Activated CD4-positive, alpha-beta memory T cell treated with anti-CD3 and anti-CD28 coated beads, Interleukin-2, amount 10 ng/mL, durations not matched to agents 7 days and 5 days (primary cell): ENCODE measurements at regions not wholly inside any gene's neighbourhood (a gene's known extent, or its start where the extent isn't known, plus 50 kb on each side); places are given as distances from the start of the nearest gene placed in this dataset.

Source experiments
- CTCF ChIA-PET: fragments of 350-600 bp; sonication (Branson Sonifier 250); formaldehyde crosslinking; loops from one replicate; lab custom pipeline; 2021; ENCODE audit warnings: antibody characterized with exemption, inconsistent platforms; lab: Charles Lee
- POLR2A ChIA-PET: fragments of 350-600 bp; sonication (Branson Sonifier 250); formaldehyde crosslinking; loops from one replicate; lab custom pipeline; 2021; ENCODE audit warnings: antibody characterized with exemption; lab: Charles Lee
- DNase-seq: peaks from one replicate; pipeline ENCODE4 v3.0.0-alpha.2; 2020
- H3K27ac Mint-ChIP-seq: one replicate; pipeline ENCODE4 v1.8.0; 2021; ENCODE audit warnings: mild to moderate bottlenecking, mixed read lengths
- H3K27me3 Mint-ChIP-seq: one replicate; pipeline ENCODE4 v1.8.0; 2021; ENCODE audit warnings: mixed read lengths
- H3K36me3 Mint-ChIP-seq: one replicate; pipeline ENCODE4 v1.8.0; 2021; ENCODE audit warnings: low read depth, mixed read lengths
- H3K4me1 Mint-ChIP-seq: one replicate; pipeline ENCODE4 v1.8.0; 2021; ENCODE audit warnings: mixed read lengths
- H3K4me3 Mint-ChIP-seq: one replicate; pipeline ENCODE4 v1.8.0; 2021; ENCODE audit warnings: mild to moderate bottlenecking, mixed read lengths
- H3K9me3 Mint-ChIP-seq: one replicate; pipeline ENCODE4 v1.8.0; 2021; ENCODE audit warnings: mixed read lengths

GRCh38 chr5:30932273-30933017 lies 261.0 kb upstream of the CDH6 start:
- H3K9me3 Mint-ChIP-seq: peaks cover 5% of the 10 kb centered on the region
- no peak overlapping the region for H3K4me3 Mint-ChIP-seq
- H3K4me1 Mint-ChIP-seq: no peaks in the 10 kb centered on the region

GRCh38 chr5:30930736-30931135 lies 262.8 kb upstream of the CDH6 start:
- H3K4me3 Mint-ChIP-seq: no peak overlapping the region

More at GRCh38 chr5:30932273-30933017, 261.0 kb upstream of the CDH6 start:
- CTCF ChIA-PET: no interaction called here
- H3K27ac Mint-ChIP-seq: no peak overlapping the region
- H3K36me3 Mint-ChIP-seq: no peaks in the 10 kb centered on the region
- POLR2A ChIA-PET: no interaction called here
- H3K27me3 Mint-ChIP-seq: no peaks in the 10 kb centered on the region
- DNase-seq: no peak

GRCh38 chr5:30928956-30929355 lies 264.5 kb upstream of the CDH6 start:
- Mint-ChIP-seq H3K36me3 (no peaks in the 10 kb centered on the region), H3K27ac (no peak overlapping the region), H3K9me3 (peaks cover 3% of the 10 kb centered on the region), H3K4me1 (no peaks in the 10 kb centered on the region), H3K27me3 (no peaks in the 10 kb centered on the region), H3K4me3 (no peak overlapping the region)
- DNase-seq: no peak
- POLR2A ChIA-PET: no interaction called here
- CTCF ChIA-PET: no interaction called here

More at GRCh38 chr5:30930736-30931135, 262.8 kb upstream of the CDH6 start:
- Mint-ChIP-seq H3K36me3 (no peaks in the 10 kb centered on the region), H3K4me1 (no peaks in the 10 kb centered on the region), H3K9me3 (peaks cover 2% of the 10 kb centered on the region), H3K27ac (no peak overlapping the region), H3K27me3 (no peaks in the 10 kb centered on the region)
- ChIA-PET POLR2A (no interaction called here), CTCF (no interaction called here)
- no peak for DNase-seq

GRCh38 chr5:30926218-30926617 lies 267.3 kb upstream of the CDH6 start:
- no peak for DNase-seq
- Mint-ChIP-seq H3K27ac (no peak overlapping the region), H3K27me3 (no peaks in the 10 kb centered on the region), H3K4me1 (no peaks in the 10 kb centered on the region), H3K36me3 (no peaks in the 10 kb centered on the region), H3K9me3 (peaks cover 5% of the 10 kb centered on the region), H3K4me3 (no peak overlapping the region)
- CTCF ChIA-PET: no interaction called here
- POLR2A ChIA-PET: no interaction called here

- no peak for DNase-seq
- no peak overlapping the region for H3K27ac Mint-ChIP-seq
- POLR2A ChIA-PET: no interaction called here
- H3K4me3 Mint-ChIP-seq: no peak overlapping the region
- no peaks in the 10 kb centered on the region for H3K36me3 Mint-ChIP-seq
- no peaks in the 10 kb centered on the region for H3K27me3 Mint-ChIP-seq
- no peaks in the 10 kb centered on the region for H3K4me1 Mint-ChIP-seq
- peaks cover 2% of the 10 kb centered on the region for H3K9me3 Mint-ChIP-seq
- CTCF ChIA-PET: no interaction called here
Measured at GRCh38 chr5:30921388-30921787, 272.1 kb upstream of the CDH6 start.

- no peak for DNase-seq
- H3K4me3 Mint-ChIP-seq: no peak overlapping the region
- no peaks in the 10 kb centered on the region for H3K9me3 Mint-ChIP-seq
- no peak overlapping the region for H3K27ac Mint-ChIP-seq
- no peaks in the 10 kb centered on the region for H3K36me3 Mint-ChIP-seq
- H3K4me1 Mint-ChIP-seq: no peaks in the 10 kb centered on the region
- H3K27me3 Mint-ChIP-seq: no peaks in the 10 kb centered on the region
- ChIA-PET POLR2A (no interaction called here), CTCF (no interaction called here)
Measured at GRCh38 chr5:30918171-30918570, 275.3 kb upstream of the CDH6 start.

GRCh38 chr5:30908356-30908755 lies 285.1 kb upstream of the CDH6 start:
- Mint-ChIP-seq H3K27me3 (no peaks in the 10 kb centered on the region), H3K4me3 (no peak overlapping the region), H3K4me1 (no peaks in the 10 kb centered on the region), H3K9me3 (peaks cover 9% of the 10 kb centered on the region), H3K36me3 (no peaks in the 10 kb centered on the region), H3K27ac (no peak overlapping the region)
- CTCF ChIA-PET: no interaction called here
- no peak for DNase-seq
- POLR2A ChIA-PET: no interaction called here

GRCh38 chr5:30900367-30900766 lies 293.1 kb upstream of the CDH6 start:
- CTCF ChIA-PET: no interaction called here
- Mint-ChIP-seq H3K27ac (no peak overlapping the region), H3K4me3 (no peak overlapping the region), H3K27me3 (no peaks in the 10 kb centered on the region), H3K4me1 (no peaks in the 10 kb centered on the region), H3K9me3 (peaks cover 6% of the 10 kb centered on the region), H3K36me3 (no peaks in the 10 kb centered on the region)
- POLR2A ChIA-PET: no interaction called here
- no peak for DNase-seq

- Mint-ChIP-seq H3K4me3 (no peak overlapping the region), H3K36me3 (no peaks in the 10 kb centered on the region), H3K4me1 (no peaks in the 10 kb centered on the region), H3K9me3 (peaks cover 9% of the 10 kb centered on the region), H3K27me3 (no peaks in the 10 kb centered on the region), H3K27ac (no peak overlapping the region)
- CTCF ChIA-PET: no interaction called here
- POLR2A ChIA-PET: no interaction called here
- no peak for DNase-seq
Measured at GRCh38 chr5:30894811-30895210, 298.7 kb upstream of the CDH6 start.

- no peaks in the 10 kb centered on the region for H3K27me3 Mint-ChIP-seq
- H3K36me3 Mint-ChIP-seq: no peaks in the 10 kb centered on the region
- peaks cover 6% of the 10 kb centered on the region for H3K9me3 Mint-ChIP-seq
- DNase-seq: no peak
- ChIA-PET CTCF (no interaction called here), POLR2A (no interaction called here)
- H3K27ac Mint-ChIP-seq: no peak overlapping the region
- no peaks in the 10 kb centered on the region for H3K4me1 Mint-ChIP-seq
- no peak overlapping the region for H3K4me3 Mint-ChIP-seq
Measured at GRCh38 chr5:30891660-30892059, 301.8 kb upstream of the CDH6 start.

- Mint-ChIP-seq H3K9me3 (peaks cover 5% of the 10 kb centered on the region), H3K4me3 (no peak overlapping the region), H3K27me3 (no peaks in the 10 kb centered on the region), H3K36me3 (no peaks in the 10 kb centered on the region), H3K4me1 (no peaks in the 10 kb centered on the region), H3K27ac (no peak overlapping the region)
- POLR2A ChIA-PET: no interaction called here
- no peak for DNase-seq
- CTCF ChIA-PET: no interaction called here
Measured at GRCh38 chr5:30890377-30890776, 303.1 kb upstream of the CDH6 start.

- Mint-ChIP-seq H3K9me3 (peaks cover 19% of the 10 kb centered on the region), H3K4me3 (no peak overlapping the region)
- POLR2A ChIA-PET: no interaction called here
Measured at GRCh38 chr5:30880514-30880913, 313.0 kb upstream of the CDH6 start.

GRCh38 chr5:30879887-30880286 lies 313.6 kb upstream of the CDH6 start:
- no peaks in the 10 kb centered on the region for H3K36me3 Mint-ChIP-seq
- H3K27me3 Mint-ChIP-seq: no peaks in the 10 kb centered on the region
- H3K4me3 Mint-ChIP-seq: no peak overlapping the region
- no peaks in the 10 kb centered on the region for H3K4me1 Mint-ChIP-seq
- DNase-seq: no peak
- ChIA-PET CTCF (no interaction called here), POLR2A (no interaction called here)
- peaks cover 14% of the 10 kb centered on the region for H3K9me3 Mint-ChIP-seq
- H3K27ac Mint-ChIP-seq: no peak overlapping the region

More at GRCh38 chr5:30880514-30880913, 313.0 kb upstream of the CDH6 start:
- DNase-seq: no peak
- Mint-ChIP-seq H3K27ac (no peak overlapping the region), H3K4me1 (no peaks in the 10 kb centered on the region), H3K27me3 (no peaks in the 10 kb centered on the region), H3K36me3 (no peaks in the 10 kb centered on the region)
- CTCF ChIA-PET: no interaction called here

GRCh38 chr5:30878746-30879145 lies 314.7 kb upstream of the CDH6 start:
- no peak for DNase-seq
- Mint-ChIP-seq H3K27me3 (no peaks in the 10 kb centered on the region), H3K36me3 (no peaks in the 10 kb centered on the region), H3K27ac (no peak overlapping the region), H3K4me1 (no peaks in the 10 kb centered on the region), H3K4me3 (no peak overlapping the region), H3K9me3 (peaks cover 14% of the 10 kb centered on the region)
- ChIA-PET POLR2A (no interaction called here), CTCF (no interaction called here)
